HG02973 (cell line): ENCODE measurements at regions not wholly inside any gene's neighbourhood (a gene's known extent, or its start where the extent isn't known, plus 50 kb on each side); places are given as distances from the start of the nearest gene placed in this dataset.

ENCODE experiments used
- ATAC-seq: cut with Tn5 transposase; IDR thresholded peaks from one replicate; pipeline ENCODE4 v1.9.1; 2021; ENCODE audit warnings: moderate library complexity; ENCODE audit not compliant: unreplicated experiment

DNA sequence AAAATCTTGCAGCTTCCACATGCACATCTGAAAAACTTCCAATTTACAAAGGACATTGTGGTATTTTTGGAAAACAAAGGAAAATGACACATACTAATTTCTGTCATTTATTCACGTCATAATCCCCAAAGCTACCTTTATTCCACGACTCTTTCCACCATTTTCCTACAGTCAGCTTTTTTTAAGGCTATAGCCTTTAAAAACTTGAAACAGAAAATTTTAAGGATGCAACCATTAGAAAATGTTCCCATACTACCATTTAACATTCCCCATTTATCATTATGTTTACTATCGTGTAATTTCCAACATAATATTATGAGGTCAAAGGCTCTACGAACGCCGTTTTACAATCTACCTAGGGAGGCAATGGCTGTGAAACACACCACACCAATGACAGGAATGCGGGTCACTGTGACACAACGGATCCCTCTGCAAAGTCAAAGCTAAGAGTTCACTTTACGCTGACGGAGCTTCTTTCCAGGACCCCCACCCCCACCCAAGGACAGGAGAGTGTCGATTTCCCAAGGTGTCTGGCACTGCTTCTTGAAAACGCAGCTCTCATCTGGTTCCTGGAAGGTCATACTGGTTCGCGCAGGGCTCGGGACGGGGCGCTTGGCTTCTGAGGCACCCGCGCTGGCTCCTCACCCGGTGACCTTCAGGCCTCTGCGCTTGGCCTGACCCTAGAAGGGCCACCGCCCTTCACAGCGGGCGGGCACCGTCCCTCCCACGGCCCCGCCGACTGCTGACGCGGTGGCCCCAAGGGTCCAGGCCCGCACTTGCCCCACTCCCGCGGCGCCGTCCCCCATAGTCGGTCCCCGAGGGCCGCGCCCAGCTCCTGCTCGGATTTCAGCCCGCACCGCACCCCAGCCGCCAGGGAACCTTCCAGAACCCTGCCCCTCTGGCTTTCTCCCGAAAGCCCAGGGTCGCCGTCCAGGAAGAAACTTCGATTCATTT, 50.5 kb upstream of the ATF3 start:
- peak; percentile 37 for ATAC-seq

- peak; percentile 90 for ATAC-seq
Measured at GRCh38 chr1:212558693-212559480, 49.7 kb upstream of the ATF3 start.
